ENCODE measurements at regions not wholly inside any gene's neighbourhood (a gene's known extent, or its start where the extent isn't known, plus 50 kb on each side); places are given as distances from the start of the nearest gene placed in this dataset.

- no peak for TF ChIP-seq ERF (CRISPR knock-in tag; IDR thresholded peaks at IDR 0.05)
- no peak for TF ChIP-seq MTA3 (IDR thresholded peaks at IDR 0.05; ENCODE audit: borderline replicate concordance)
- TF ChIP-seq ZNF239 (CRISPR knock-in tag; IDR thresholded peaks at IDR 0.05), result no peak
- TF ChIP-seq EZH2 (IDR thresholded peaks at IDR 0.05; ENCODE audit: borderline replicate concordance, low read depth, low read length), result no peak
- TF ChIP-seq LEF1 (IDR thresholded peaks at IDR 0.05), result no peak
- TF ChIP-seq ZZZ3 (IDR thresholded peaks at IDR 0.05), result no peak
- TF ChIP-seq HDAC2 (IDR thresholded peaks at IDR 0.05), result no peak
Measured at GRCh38 chr13:87894059-87894458, 222.9 kb downstream of the SLITRK5 start.

All from K562 (cell line).